Cardiac fibroblast (primary cell): ENCODE measurements at regions not wholly inside any gene's neighbourhood (a gene's known extent, or its start where the extent isn't known, plus 50 kb on each side); places are given as distances from the start of the nearest gene placed in this dataset.
A peak's percentile ranks its signal among the peaks of the same experiment; 100 is the strongest.

Experiments used
- DNase-seq, 2 donors: peaks; one replicate each; pipeline versions ENCODE4 v3.0.0 to v3.0.0-alpha.2; 2010; ENCODE audit warnings: low read depth in 2 of 2
- H3K4me3 ChIP-seq, 2 donors: replicated peaks in 1 of 2; 1 replicate in 1 of 2; 2 replicates in 1 of 2; pipeline ENCODE4 v1.5.1; 2011; ENCODE audit warnings: low read depth in 2 of 2, low read length in 2 of 2, mild to moderate bottlenecking in 2 of 2, moderate library complexity in 1 of 2
- CTCF ChIP-seq: IDR thresholded peaks from one replicate; pipeline ENCODE4 v1.5.1; 2011; ENCODE audit warnings: low read depth, mild to moderate bottlenecking, low read length, inconsistent platforms

GRCh38 chr2:177338177-177338721 is 54.3 kb upstream of the AGPS start:
- peak; percentile 70 to 82 for DNase-seq
- no peak for TF ChIP-seq CTCF

GRCh38 chr2:177340158-177340557 is 52.4 kb upstream of the AGPS start:
- no peak for TF ChIP-seq CTCF
- no peak overlapping the region for H3K4me3 ChIP-seq
- DNase-seq, result no peak

More at GRCh38 chr2:177338177-177338721, 54.3 kb upstream of the AGPS start:
- H3K4me3 ChIP-seq, result no peak overlapping the region

GRCh38 chr2:177342736-177343135 is 49.8 kb upstream of the AGPS start:
- no peak overlapping the region for H3K4me3 ChIP-seq
- DNase-seq, result no peak
- no peak for TF ChIP-seq CTCF
